ENCODE measurements at regions not wholly inside any gene's neighbourhood (a gene's known extent, or its start where the extent isn't known, plus 50 kb on each side); places are given as distances from the start of the nearest gene placed in this dataset.

DNA sequence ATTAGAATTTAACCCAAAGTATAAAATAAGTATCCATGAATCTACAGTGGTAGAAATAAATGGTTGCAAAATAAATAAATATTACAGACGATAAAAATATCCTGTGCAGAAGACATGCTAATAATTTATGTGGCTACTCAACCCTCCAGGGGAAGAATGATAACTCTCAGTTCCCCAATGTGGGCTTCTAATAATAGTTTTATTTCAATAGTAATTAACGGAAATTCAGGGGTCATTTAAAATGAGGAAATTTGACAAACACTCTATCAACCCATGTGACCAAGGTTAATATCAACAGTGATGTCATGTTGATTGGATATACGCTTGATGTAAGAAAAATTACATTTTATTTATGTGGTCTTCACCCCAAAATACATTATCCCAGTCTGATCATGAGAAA, 1082.6 kb upstream of the LRRTM3 start:
- DNase-seq (ENCODE audit: low read depth, low spot score): no peak

DNA sequence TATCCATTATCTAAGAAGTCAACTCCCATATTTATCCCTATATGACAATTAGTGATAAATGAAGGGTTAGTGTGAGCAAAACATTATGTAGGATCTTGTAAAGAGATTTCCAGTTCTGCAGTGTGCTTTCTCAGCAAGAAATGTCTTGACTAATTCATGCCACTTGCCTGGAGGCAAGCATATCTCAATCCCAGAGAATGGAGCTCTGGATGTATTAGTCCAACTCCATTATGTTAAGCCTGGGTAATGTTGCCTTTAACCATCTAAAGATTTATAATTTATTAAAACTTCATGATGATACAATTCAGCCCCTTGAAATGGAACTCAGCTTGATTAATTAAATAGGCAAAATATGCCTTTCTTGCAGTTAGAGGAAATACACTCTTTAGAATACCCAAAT, 1079.9 kb upstream of the LRRTM3 start:
- no peak for DNase-seq (ENCODE audit: low read depth, low spot score)

DNA sequence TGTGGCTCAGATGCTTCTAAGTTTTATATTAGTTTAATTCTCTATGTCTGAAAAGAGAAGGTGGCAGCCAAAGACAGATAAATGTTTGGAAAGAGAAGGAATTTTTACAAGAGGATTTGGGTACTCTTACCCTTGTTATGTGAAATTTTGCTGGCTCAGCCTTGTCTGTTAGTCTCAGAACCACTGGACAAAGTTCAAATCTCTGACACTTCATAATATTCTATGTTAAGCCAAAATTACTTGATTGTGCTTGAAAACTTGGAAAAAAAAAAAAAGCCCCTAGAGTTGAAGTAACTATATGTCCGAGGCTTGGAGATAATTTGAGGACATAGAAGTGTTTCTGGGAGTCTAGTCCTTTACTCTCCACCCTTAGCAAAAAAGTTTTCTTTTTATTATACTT, 1079.3 kb upstream of the LRRTM3 start:
- no peak for DNase-seq (ENCODE audit: low read depth, low spot score)

DNA sequence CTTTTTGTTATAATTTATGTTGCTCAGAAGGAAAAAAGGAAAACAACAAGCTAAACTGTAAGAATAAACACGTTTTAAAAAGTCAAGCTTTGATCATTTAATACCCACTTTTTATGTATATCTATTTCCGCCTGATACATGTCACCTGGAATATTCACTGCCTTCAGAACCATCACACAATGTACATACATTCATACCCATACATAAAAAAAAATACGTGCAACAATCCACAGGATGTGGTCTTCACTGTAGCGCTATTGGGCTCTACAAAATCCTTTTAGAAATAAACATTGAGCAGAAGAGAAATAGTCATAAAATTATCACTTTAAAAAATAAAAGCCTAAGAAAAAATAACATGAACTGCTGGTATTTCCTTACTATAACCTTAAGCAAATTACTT, 1078.9 kb upstream of the LRRTM3 start:
- DNase-seq (ENCODE audit: low read depth, low spot score): no peak

DNA sequence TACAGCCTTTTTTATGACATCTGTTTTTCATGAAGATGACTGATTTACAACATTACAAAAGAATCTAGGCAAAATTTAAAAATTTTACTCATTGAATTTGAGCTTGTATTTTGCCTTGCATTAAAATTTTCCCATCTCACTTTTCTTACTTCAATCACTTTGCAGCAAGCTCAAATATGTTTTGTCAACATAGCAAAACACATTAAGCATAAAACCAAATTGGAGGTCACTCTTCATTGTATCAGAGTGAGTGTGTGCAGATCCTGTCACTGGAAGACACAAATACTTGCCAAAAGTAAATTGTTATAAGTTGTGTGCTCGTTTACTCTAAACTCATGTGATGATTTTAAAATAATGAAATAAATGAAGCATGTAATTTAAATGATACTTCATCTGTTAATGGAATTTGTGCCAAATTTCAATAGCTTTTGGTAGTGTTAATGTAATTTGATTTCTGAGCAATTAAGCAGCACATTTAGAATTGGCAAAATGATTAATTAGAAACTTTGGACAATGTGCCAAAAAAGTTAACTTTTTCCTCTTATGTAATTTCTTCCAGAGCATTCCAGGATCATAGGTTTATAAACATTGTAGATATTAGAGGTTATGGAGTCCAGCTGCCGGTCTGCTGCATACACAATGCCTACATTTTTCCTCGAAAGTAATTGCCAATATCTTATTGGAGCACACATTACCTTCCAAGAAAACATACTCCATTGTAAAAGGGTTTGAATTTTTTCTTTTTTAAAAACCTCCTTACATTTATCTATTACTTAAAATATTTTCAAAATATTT, 1078.2 kb upstream of the LRRTM3 start:
- DNase-seq (ENCODE audit: low read depth, low spot score): no peak

DNA sequence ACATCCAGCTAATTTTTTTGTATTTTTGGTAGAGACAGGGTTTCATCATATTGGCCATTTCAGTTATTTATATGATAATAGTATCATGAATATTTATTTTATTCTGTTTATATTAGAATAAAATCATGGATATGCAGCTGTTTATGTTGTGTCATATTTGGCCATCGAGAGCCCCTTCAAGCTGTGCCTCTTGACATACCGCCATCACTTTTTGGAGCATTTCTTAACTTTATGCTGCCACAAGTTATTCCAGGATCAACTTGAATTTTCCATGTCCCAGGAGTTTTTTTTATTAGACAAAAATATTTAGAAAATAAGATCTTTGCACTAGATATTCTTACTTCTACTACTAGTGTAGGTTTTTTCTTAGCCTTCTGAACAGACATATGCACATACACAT, 1067.0 kb upstream of the LRRTM3 start:
- no peak for DNase-seq (ENCODE audit: low read depth, low spot score)

DNA sequence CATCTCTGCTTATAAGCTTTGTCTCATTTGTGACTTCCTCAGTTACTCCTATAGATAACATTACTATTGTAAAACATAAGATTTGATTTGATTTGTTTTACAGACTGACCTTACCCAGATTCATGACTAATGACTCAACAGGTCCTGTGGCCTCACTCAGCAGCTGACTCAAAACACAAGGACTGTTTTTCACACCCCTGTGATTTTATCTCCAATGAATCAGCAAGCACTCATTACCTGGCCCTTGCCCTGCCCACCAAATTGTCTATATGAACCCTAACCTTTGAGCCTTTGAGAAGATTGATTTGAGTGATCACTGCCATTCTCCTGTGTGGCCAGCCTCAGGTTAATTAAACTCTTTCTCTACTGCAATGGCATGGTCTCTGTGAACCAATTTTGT, 1064.6 kb upstream of the LRRTM3 start:
- DNase-seq (ENCODE audit: low read depth, low spot score): no peak

Data from iPS DF 19.7 (cell line).